ENCODE measurements at regions not wholly inside any gene's neighbourhood (a gene's known extent, or its start where the extent isn't known, plus 50 kb on each side); places are given as distances from the start of the nearest gene placed in this dataset.
A peak's percentile ranks its signal among the peaks of the same experiment; 100 is the strongest.

- H3K27me3 ChIP-seq (ENCODE audit: insufficient read depth, low read length): no peaks in the 10 kb centered on the region
- H3K27ac ChIP-seq (ENCODE audit: low read depth, low read length): no peak overlapping the region
- no peaks in the 10 kb centered on the region for H4K20me1 ChIP-seq (ENCODE audit: insufficient read depth, low read length)
- H3K4me1 ChIP-seq (ENCODE audit: insufficient read depth, low read length): no peaks in the 10 kb centered on the region
- no peak overlapping the region for H3K4me3 ChIP-seq (ENCODE audit: insufficient read depth, low read length)
- H3K9me3 ChIP-seq (ENCODE audit: low read depth, low read length): no peaks in the 10 kb centered on the region
- no peaks in the 10 kb centered on the region for H3K36me3 ChIP-seq (ENCODE audit: insufficient read depth, low read length)
- peak overlapping the region; percentile 29 for H2AFZ ChIP-seq (ENCODE audit: low read length)
- no peak for DNase-seq (ENCODE audit: insufficient read length, low spot score, missing footprints)
- no peaks in the 10 kb centered on the region for H3K79me2 ChIP-seq (ENCODE audit: insufficient read depth, low read length)
- no peak overlapping the region for H3K4me2 ChIP-seq (ENCODE audit: insufficient read depth, low read length)
- TF ChIP-seq CTCF (IDR thresholded peaks at IDR 0.05; ENCODE audit: extremely low read depth, low read depth, low read length): no peak
Measured at GRCh38 chr14:89658977-89659670, 242.1 kb upstream of the FOXN3 start.

- Histone ChIP-seq H2AFZ (ENCODE audit: low read length) (no peak overlapping the region), H3K4me2 (ENCODE audit: insufficient read depth, low read length) (no peak overlapping the region), H3K4me1 (ENCODE audit: insufficient read depth, low read length) (no peaks in the 10 kb centered on the region), H3K36me3 (ENCODE audit: insufficient read depth, low read length) (no peaks in the 10 kb centered on the region), H3K27ac (ENCODE audit: low read depth, low read length) (no peak overlapping the region), H4K20me1 (ENCODE audit: insufficient read depth, low read length) (no peaks in the 10 kb centered on the region), H3K79me2 (ENCODE audit: insufficient read depth, low read length) (no peaks in the 10 kb centered on the region), H3K27me3 (ENCODE audit: insufficient read depth, low read length) (no peaks in the 10 kb centered on the region), H3K9me3 (ENCODE audit: low read depth, low read length) (no peaks in the 10 kb centered on the region), H3K4me3 (ENCODE audit: insufficient read depth, low read length) (no peak overlapping the region)
- DNase-seq (ENCODE audit: insufficient read length, low spot score, missing footprints): no peak
- TF ChIP-seq CTCF (IDR thresholded peaks at IDR 0.05; ENCODE audit: extremely low read depth, low read depth, low read length): no peak
Measured at GRCh38 chr14:89657014-89657413, 240.0 kb upstream of the FOXN3 start.

GRCh38 chr14:89654998-89655397 lies 238.0 kb upstream of the FOXN3 start:
- Histone ChIP-seq H3K4me2 (ENCODE audit: insufficient read depth, low read length) (no peak overlapping the region), H3K4me1 (ENCODE audit: insufficient read depth, low read length) (no peaks in the 10 kb centered on the region), H2AFZ (ENCODE audit: low read length) (no peak overlapping the region), H3K27me3 (ENCODE audit: insufficient read depth, low read length) (no peaks in the 10 kb centered on the region), H3K36me3 (ENCODE audit: insufficient read depth, low read length) (no peaks in the 10 kb centered on the region), H3K27ac (ENCODE audit: low read depth, low read length) (no peak overlapping the region), H4K20me1 (ENCODE audit: insufficient read depth, low read length) (no peaks in the 10 kb centered on the region), H3K4me3 (ENCODE audit: insufficient read depth, low read length) (no peak overlapping the region), H3K79me2 (ENCODE audit: insufficient read depth, low read length) (no peaks in the 10 kb centered on the region), H3K9me3 (ENCODE audit: low read depth, low read length) (no peaks in the 10 kb centered on the region)
- TF ChIP-seq CTCF (IDR thresholded peaks at IDR 0.05; ENCODE audit: extremely low read depth, low read depth, low read length): no peak
- no peak for DNase-seq (ENCODE audit: insufficient read length, low spot score, missing footprints)

- no peaks in the 10 kb centered on the region for H3K4me1 ChIP-seq (ENCODE audit: insufficient read depth, low read length)
- no peaks in the 10 kb centered on the region for H3K27me3 ChIP-seq (ENCODE audit: insufficient read depth, low read length)
- no peaks in the 10 kb centered on the region for H3K36me3 ChIP-seq (ENCODE audit: insufficient read depth, low read length)
- no peak for TF ChIP-seq CTCF (IDR thresholded peaks at IDR 0.05; ENCODE audit: extremely low read depth, low read depth, low read length)
- H3K9me3 ChIP-seq (ENCODE audit: low read depth, low read length): no peaks in the 10 kb centered on the region
- no peak overlapping the region for H3K4me2 ChIP-seq (ENCODE audit: insufficient read depth, low read length)
- no peaks in the 10 kb centered on the region for H4K20me1 ChIP-seq (ENCODE audit: insufficient read depth, low read length)
- no peak for DNase-seq (ENCODE audit: insufficient read length, low spot score, missing footprints)
- H3K27ac ChIP-seq (ENCODE audit: low read depth, low read length): no peak overlapping the region
- no peaks in the 10 kb centered on the region for H3K79me2 ChIP-seq (ENCODE audit: insufficient read depth, low read length)
- H3K4me3 ChIP-seq (ENCODE audit: insufficient read depth, low read length): no peak overlapping the region
- no peak overlapping the region for H2AFZ ChIP-seq (ENCODE audit: low read length)
Measured at GRCh38 chr14:89652352-89652751, 235.3 kb upstream of the FOXN3 start.

All from osteoblast (primary cell).